Activated naive CD4-positive, alpha-beta T cell treated with anti-CD3 and anti-CD28 coated beads, Interleukin-2, amount 50 U/mL, for 72 hours (primary cell): ENCODE measurements at regions not wholly inside any gene's neighbourhood (a gene's known extent, or its start where the extent isn't known, plus 50 kb on each side); places are given as distances from the start of the nearest gene placed in this dataset.

Experiments used
- ATAC-seq, 2 donors: fragments of 150-1000 bp; cut with Tn5 transposase; 2 replicates each; pipeline ENCODE4 v1.10.0; 2021; ENCODE audit warnings: mild to moderate bottlenecking in 2 of 2, moderate library complexity in 2 of 2
- DNase-seq, 2 donors: peaks; one replicate each; pipeline ENCODE4 v3.0.0; 2021 to 2022; ENCODE audit warnings: low spot score in 2 of 2
- H3K27ac Mint-ChIP-seq, 2 donors: one replicate each; pipeline ENCODE4 v1.8.0; 2022; ENCODE audit warnings: mild to moderate bottlenecking in 2 of 2, mixed read lengths in 2 of 2
- H3K36me3 Mint-ChIP-seq, 2 donors: one replicate each; pipeline ENCODE4 v1.8.0; 2022; ENCODE audit warnings: mixed read lengths in 2 of 2
- H3K9me3 Mint-ChIP-seq, 2 donors: one replicate each; pipeline ENCODE4 v1.8.0; 2022; ENCODE audit warnings: mixed read lengths in 2 of 2

DNA sequence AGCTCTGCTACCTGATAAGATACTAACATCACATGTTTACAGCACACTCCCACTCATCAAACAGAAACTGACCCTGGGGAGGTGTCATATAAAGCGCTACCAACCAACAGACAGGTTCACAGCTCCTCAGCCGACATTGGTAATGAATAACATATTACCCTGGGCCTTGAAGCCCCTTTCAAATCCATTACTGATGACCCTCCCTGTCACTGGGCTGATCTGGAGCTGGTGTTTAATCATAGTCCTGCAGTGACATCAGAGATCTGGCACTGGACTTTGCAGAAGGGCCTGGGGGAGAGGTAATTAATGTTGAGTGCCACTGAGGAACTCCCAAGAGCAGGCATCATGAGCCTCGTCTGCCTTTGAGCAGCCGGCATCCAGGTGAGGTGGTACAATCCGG is 306.5 kb upstream of the NFE2L3 start:
- Mint-ChIP-seq H3K36me3 (peaks cover 0 to 4% of the 10 kb centered on the region in 2 donors), H3K9me3 (no peaks in the 10 kb centered on the region), H3K27ac (no peak overlapping the region)
- DNase-seq, result no peak
- no peak for ATAC-seq

GRCh38 chr7:25846722-25847121 is 305.3 kb upstream of the NFE2L3 start:
- DNase-seq (no peak), ATAC-seq (no peak)
- H3K27ac Mint-ChIP-seq, result no peak overlapping the region
- no peaks in the 10 kb centered on the region for H3K9me3 Mint-ChIP-seq
- H3K36me3 Mint-ChIP-seq, result peaks cover 3 to 8% of the 10 kb centered on the region in 2 donors

GRCh38 chr7:25847336-25848070 is 304.5 kb upstream of the NFE2L3 start:
- DNase-seq, result no peak
- Mint-ChIP-seq H3K36me3 (peaks cover 5 to 11% of the 10 kb centered on the region in 2 donors), H3K9me3 (no peaks in the 10 kb centered on the region), H3K27ac (no peak overlapping the region)
- ATAC-seq, result no peak

- H3K9me3 Mint-ChIP-seq, result no peaks in the 10 kb centered on the region
- DNase-seq (no peak), ATAC-seq (no peak)
- peaks cover 5 to 12% of the 10 kb centered on the region in 2 donors for H3K36me3 Mint-ChIP-seq
- H3K27ac Mint-ChIP-seq, result no peak overlapping the region
Measured at GRCh38 chr7:25849500-25850184, 302.4 kb upstream of the NFE2L3 start.

DNA sequence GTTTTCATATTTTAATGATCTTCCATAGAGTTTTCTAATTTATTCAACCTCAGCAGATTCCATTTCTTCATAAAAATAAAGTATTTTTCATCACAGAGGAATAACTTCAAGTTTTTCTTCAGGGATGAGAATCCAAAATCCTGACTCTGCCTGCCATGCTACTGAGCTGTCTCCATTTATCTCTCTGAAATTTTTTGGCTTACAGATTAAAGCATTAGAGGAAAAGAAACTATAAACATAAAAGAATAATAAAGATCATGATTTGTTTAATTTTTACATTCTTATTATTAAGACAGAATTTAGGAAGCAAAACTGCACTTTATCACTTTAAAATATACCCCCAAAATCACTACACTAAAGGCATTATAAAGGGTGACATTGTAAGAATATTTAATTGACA is 301.8 kb upstream of the NFE2L3 start:
- H3K36me3 Mint-ChIP-seq, result peaks cover 5 to 12% of the 10 kb centered on the region in 2 donors
- ATAC-seq (no peak), DNase-seq (no peak)
- no peaks in the 10 kb centered on the region for H3K9me3 Mint-ChIP-seq
- H3K27ac Mint-ChIP-seq, result no peak overlapping the region

GRCh38 chr7:25850735-25851134 is 301.3 kb upstream of the NFE2L3 start:
- no peak for ATAC-seq

DNA sequence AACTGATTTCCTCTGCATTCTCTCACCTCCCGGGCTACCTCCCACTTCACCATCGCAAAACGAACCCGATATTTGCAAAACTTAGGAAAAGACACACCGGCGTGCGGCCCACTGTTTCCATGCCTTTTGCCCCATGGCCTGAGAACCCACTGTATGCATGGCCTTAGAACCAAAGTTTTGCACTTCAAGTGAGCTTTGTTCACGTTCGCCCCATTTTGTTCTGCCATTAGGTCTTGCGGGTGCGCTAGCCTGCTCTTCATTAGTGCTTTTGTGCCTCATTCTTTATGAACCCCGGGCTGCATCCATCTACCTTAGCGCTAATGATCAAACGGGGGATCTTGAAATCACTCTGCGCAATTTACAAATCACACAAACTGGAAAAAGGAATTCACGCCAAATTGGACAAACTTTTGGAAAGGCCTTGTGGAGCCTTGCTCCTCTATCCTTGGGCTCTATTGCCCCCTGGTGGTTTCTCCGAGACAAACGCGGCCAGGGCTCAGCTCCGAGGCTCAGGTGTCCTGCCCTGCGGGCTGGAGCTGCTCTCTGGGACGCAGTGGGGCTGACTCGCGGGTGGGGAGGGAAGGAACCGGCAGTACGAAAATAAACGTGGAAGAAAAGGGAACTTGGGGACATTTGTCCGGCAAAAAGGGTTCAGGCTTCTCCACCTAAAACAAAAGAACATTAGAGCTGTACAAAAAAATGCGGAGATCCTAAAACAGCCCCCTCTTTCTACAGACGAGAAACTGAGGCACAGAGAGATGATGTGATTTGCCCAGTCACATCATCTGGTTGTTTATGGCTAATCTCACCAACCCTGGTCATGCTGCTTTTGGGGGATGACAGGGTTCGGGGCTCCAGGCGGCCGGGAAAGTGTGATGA is 300.4 kb upstream of the NFE2L3 start:
- DNase-seq (peak; percentile 61 to 82), ATAC-seq (peak; percentile 72 to 74)
- H3K9me3 Mint-ChIP-seq, result no peaks in the 10 kb centered on the region
- H3K36me3 Mint-ChIP-seq, result peaks cover 5 to 12% of the 10 kb centered on the region in 2 donors
- peak overlapping the region; percentile 12 to 92 for H3K27ac Mint-ChIP-seq

More at GRCh38 chr7:25850735-25851134, 301.3 kb upstream of the NFE2L3 start:
- Mint-ChIP-seq H3K9me3 (no peaks in the 10 kb centered on the region), H3K36me3 (peaks cover 5 to 12% of the 10 kb centered on the region in 2 donors), H3K27ac (no peak overlapping the region)
- no peak for DNase-seq

GRCh38 chr7:25852211-25852938 is 299.6 kb upstream of the NFE2L3 start:
- no peak for ATAC-seq
- DNase-seq, result peak in 1 of 2 donors; percentile 30
- no peaks in the 10 kb centered on the region for H3K9me3 Mint-ChIP-seq
- H3K36me3 Mint-ChIP-seq, result peaks cover 5 to 12% of the 10 kb centered on the region in 2 donors
- H3K27ac Mint-ChIP-seq, result no peak overlapping the region

- Mint-ChIP-seq H3K27ac (peak overlapping the region in 1 of 2 donors; percentile 61), H3K9me3 (no peaks in the 10 kb centered on the region), H3K36me3 (peaks cover 5 to 12% of the 10 kb centered on the region in 2 donors)
- ATAC-seq (no peak), DNase-seq (peak in 1 of 2 donors; percentile 8)
Measured at GRCh38 chr7:25852939-25853271, 299.1 kb upstream of the NFE2L3 start.

DNA sequence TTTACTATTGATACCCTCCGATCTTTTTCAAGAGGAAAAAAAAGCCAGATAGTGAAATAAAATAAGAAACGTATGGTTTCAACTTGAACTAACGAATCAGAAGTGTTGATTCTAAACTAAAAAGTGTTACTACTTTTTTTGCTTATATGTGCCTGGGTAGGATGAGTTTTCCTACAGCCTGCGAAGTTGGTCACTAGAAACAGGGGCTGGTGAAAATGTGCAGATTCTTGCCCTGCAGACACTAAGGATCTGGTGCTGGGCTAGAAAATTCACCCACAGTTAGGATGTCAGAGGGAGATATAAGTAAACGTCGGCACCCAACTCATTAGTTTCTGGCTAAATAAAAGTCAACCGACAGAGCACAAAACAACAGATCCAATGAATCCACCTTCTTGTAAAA is 298.7 kb upstream of the NFE2L3 start:
- DNase-seq (no peak), ATAC-seq (no peak)
- peak overlapping the region in 1 of 2 donors; percentile 61 for H3K27ac Mint-ChIP-seq
- no peaks in the 10 kb centered on the region for H3K9me3 Mint-ChIP-seq
- peaks cover 5 to 12% of the 10 kb centered on the region in 2 donors for H3K36me3 Mint-ChIP-seq

DNA sequence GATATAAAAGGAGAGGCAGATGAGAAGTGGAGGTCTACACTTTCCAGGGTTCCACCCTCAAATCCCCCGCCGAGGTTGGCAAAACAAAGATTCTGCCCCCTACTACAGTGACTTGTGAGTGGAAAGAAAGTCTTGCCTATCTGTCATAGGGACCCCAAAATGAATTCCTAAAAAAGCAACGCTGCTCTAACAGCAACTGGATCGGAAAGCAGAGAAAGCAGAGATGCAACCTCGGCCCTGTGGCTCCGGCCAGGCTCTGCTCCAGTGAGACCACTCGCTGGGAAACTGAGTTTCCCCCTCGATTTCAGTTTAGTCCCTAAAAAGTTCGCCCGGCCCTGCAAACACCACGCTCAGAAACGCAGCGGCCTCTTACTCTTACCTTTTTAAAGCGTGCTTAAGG is 297.9 kb upstream of the NFE2L3 start:
- no peak for ATAC-seq
- peak in 1 of 2 donors; percentile 5 for DNase-seq
- Mint-ChIP-seq H3K36me3 (peaks cover 5 to 16% of the 10 kb centered on the region in 2 donors), H3K9me3 (no peaks in the 10 kb centered on the region), H3K27ac (peak overlapping the region in 1 of 2 donors; percentile 13)

DNA sequence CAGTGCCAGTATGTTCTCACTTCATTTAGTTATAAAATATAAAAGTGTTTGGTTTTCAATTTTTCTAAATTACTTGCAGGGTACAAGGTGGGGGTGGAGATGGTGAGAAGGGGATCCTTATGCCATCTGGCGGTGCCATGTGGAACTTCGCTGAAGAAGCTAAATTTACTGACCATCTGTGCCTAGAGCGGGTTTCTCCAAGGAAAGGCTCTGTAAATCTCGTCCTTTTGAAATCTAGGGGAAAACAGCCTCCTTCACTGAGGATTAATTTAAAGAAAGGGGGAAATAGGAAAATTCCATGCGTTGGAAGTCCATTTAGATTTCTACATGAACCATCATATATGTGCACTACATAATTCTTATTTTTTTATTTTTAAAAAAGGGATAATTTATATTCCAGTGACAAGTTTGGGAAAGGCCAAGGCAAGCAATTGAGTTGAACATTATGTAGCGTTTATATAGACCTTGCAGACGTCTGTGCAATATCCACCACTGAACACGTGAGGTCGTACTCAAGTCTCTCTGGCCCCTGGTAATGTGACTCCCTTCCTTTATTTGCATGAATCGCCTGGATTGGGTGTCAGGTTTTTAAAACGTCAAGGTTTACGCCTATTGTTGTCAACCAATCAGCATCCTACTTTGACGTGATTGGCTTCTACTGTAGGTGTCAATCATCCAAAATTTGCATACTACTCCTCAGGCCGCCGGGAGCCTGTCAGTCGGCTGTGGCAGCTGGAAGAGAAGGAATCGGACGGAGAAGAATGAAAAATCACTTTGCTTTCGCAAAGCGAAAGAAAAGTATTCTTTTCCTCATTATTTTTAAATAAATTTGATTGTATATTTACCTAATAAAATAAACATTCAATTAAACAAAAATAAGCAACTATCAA is 297.1 kb upstream of the NFE2L3 start:
- DNase-seq, result peak in 1 of 2 donors; percentile 41
- Mint-ChIP-seq H3K27ac (no peak overlapping the region), H3K36me3 (peaks cover 5 to 24% of the 10 kb centered on the region in 2 donors), H3K9me3 (peaks cover 0 to 4% of the 10 kb centered on the region in 2 donors)
- ATAC-seq, result peak; percentile 42 to 55

DNA sequence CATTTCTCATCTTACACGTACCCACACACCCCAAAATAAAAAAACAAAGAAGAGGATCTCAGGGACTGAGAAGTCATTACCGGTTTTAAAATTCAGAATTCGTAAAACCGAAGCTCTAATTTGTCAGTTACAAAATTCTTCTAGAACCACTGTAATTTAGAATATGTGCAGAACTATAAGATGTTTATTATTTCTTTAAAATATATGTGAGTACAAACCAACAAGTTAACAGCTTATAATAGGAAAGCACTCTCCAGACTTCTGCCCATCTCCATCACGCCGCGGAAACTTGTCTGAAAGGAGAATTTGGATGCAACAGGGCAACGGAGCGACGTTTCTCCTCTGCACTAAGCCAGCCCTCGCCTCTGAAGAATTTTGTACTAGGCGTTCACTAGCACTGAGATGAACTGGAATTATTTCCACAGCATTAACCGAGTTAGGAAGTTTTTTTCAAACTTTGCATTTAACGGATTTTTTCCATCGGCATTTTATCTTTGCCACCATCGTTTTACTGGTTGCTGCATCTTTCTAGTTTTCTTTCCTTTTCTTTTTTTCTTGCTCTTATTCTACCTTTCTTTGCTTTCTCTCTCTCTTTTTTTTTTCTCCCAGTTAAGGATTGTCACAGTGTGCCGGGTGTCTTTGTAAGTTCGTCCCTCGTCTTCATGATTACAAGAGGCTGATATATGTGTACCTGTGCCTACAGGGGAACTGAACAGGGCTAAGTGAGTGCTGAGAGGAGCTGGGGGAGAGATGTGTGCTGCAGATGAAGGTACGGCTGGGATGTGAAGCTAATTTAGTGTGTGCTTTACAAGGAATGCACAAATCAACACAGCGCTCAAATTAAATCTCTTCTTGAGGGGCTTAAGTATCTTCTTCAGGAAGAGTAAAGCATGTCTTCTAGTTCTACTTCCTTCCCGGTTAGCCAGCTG is 295.9 kb upstream of the NFE2L3 start:
- DNase-seq, result no peak
- peaks cover 5 to 31% of the 10 kb centered on the region in 2 donors for H3K36me3 Mint-ChIP-seq
- H3K27ac Mint-ChIP-seq, result no peak overlapping the region
- peak in 1 of 2 donors; percentile 2 for ATAC-seq
- peaks cover 0 to 5% of the 10 kb centered on the region in 2 donors for H3K9me3 Mint-ChIP-seq

DNA sequence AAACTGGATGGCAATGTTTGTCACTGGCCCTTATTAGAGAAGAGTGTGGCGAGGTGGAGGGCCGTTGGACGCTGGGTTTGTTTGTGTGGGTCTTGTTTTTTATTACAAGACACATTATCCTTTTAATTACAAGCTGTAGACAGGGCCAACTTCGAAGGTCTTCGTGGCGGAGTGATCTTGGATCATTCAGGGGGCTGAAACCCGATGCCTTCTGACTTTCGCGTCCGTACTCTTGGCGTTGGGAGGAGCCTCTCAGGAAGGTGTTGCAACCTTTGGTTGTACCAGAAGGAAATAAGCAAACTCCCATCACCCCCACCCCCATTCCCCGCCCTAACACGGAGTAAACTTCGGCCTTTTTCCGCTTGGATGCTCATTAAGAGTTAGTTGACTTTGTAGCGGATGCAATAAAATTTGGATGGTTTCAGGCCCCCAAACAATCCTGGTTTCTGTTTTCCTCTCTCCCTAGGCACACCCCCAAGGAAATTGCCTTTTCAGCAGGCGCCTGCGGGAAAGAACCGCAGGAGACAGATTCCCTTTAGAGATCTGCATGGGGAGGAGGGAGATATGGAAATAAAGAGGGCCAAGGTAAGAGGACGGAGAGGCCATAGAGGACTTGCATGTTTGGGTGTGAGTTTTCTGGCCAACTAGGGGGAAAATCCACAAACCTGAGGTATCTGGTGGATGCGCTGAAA is 294.5 kb upstream of the NFE2L3 start:
- Mint-ChIP-seq H3K9me3 (peaks cover 6 to 13% of the 10 kb centered on the region in 2 donors), H3K27ac (no peak overlapping the region), H3K36me3 (peaks cover 8 to 36% of the 10 kb centered on the region in 2 donors)
- DNase-seq, result no peak
- no peak for ATAC-seq
